ENCODE measurements at regions not wholly inside any gene's neighbourhood (a gene's known extent, or its start where the extent isn't known, plus 50 kb on each side); places are given as distances from the start of the nearest gene placed in this dataset.

GRCh38 chrX:40392599-40392998 lies 188.2 kb upstream of the ATP6AP2 start:
- H3K36me3 ChIP-seq (ENCODE audit: control insufficient read depth in 2 of 2, insufficient read depth in 2 of 2, low read length in 1 of 2), result no peaks in the 10 kb centered on the region
- peak; percentile 50 for ATAC-seq
- BruUV-seq (replicated peaks), result no TSS peak
- in situ Hi-C loops (cut with MboI) (no loop called here), intact Hi-C loops (cut with micrococcal nuclease; ENCODE audit: unreplicated experiment) (no loop called here)
- H3K27ac ChIP-seq (ENCODE audit: control insufficient read depth, insufficient read depth), result no peak overlapping the region
- POLR2A ChIA-PET, result no interaction called here
- 0 out of 2 replicates have a peak, but pooled peaks have one; percentile 8 for TF ChIP-seq YY1 (IDR thresholded peaks at IDR 0.05; ENCODE audit: low read depth, low read length)
- no peak for TF ChIP-seq PRDM15 (CRISPR knock-in tag; IDR thresholded peaks at IDR 0.05)
- TF ChIP-seq ATF2 (IDR thresholded peaks at IDR 0.05; ENCODE audit: low read length), result no peak
- TF ChIP-seq SIX5 (IDR thresholded peaks at IDR 0.05; ENCODE audit: low read depth, low read length, severe bottlenecking), result peak; percentile 18
- no peak for TF ChIP-seq ESRRA (IDR thresholded peaks at IDR 0.05; ENCODE audit: low read length)
- no peak for TF ChIP-seq SP1 (IDR thresholded peaks at IDR 0.05; ENCODE audit: low read depth, low read length)
- no peak for TF ChIP-seq RCOR1 (conservative IDR thresholded peaks at IDR 0.05; ENCODE audit: low read depth, low read length)
- TF ChIP-seq FOXK2 (IDR thresholded peaks at IDR 0.05), result no peak
- TF ChIP-seq LARP7 (IDR thresholded peaks at IDR 0.05), result no peak
- no peak for TF ChIP-seq ZSCAN29 (IDR thresholded peaks at IDR 0.05)
- TF ChIP-seq NFYB (IDR thresholded peaks at IDR 0.05; ENCODE audit: insufficient read depth, low read depth, low read length), result no peak
- no peak for TF ChIP-seq E2F8 (IDR thresholded peaks at IDR 0.05; ENCODE audit: low read depth, partially characterized antibody)
- H3K4me1 ChIP-seq (ENCODE audit: control insufficient read depth, insufficient read depth, low read length), result no peaks in the 10 kb centered on the region; the same call in 1 of the 2 replicates
- peaks cover 2% of the 10 kb centered on the region; the same call in 1 of the 3 replicates for H3K9me3 ChIP-seq (replicated peaks; ENCODE audit: control insufficient read depth, insufficient read depth, low read length)
- no peak overlapping the region for H3K9ac ChIP-seq (ENCODE audit: control insufficient read depth, insufficient read depth, low read length)
- no peaks in the 10 kb centered on the region for H3K79me2 ChIP-seq (ENCODE audit: control insufficient read depth, insufficient read depth, low read length)
- H3K4me2 ChIP-seq (ENCODE audit: control insufficient read depth, insufficient read depth), result no peak overlapping the region
- H2AFZ ChIP-seq (ENCODE audit: control insufficient read depth, low read depth, low read length), result peak overlapping the region; percentile 23; the same call in 1 of the 2 replicates
- SMC1A ChIA-PET (ENCODE audit: uncharacterized antibody, unreplicated experiment), result interaction anchor here (0.9 kb wide), 1 partner anchor 333 kb away, joined by 3 read pairs; no protein-coding TSS in a partner anchor
- FAIRE-seq, result no peak
- WGBS (ENCODE audit: insufficient coverage, insufficient replicate concordance, low lambda C conversion rate, missing lambda C conversion rate), result 17% methylated on average over 2 of the region's 2 CpGs
- no peak overlapping the region for H3K4me3 ChIP-seq
- no peaks in the 10 kb centered on the region for H4K20me1 ChIP-seq (ENCODE audit: control insufficient read depth, insufficient read depth)
- RAD21 ChIA-PET (ENCODE audit: unreplicated experiment), result no interaction called here
- H3K27me3 ChIP-seq (replicated peaks in 1 of 2; ENCODE audit: control insufficient read depth in 2 of 2, insufficient read depth in 2 of 2, low read length in 1 of 2), result no peaks in the 10 kb centered on the region
- CTCF ChIA-PET, result no interaction called here
- DNase-seq (ENCODE audit: low read depth, low spot score), result no peak
